IMR-90 (cell line): ENCODE measurements at regions not wholly inside any gene's neighbourhood (a gene's known extent, or its start where the extent isn't known, plus 50 kb on each side); places are given as distances from the start of the nearest gene placed in this dataset.

Source experiments
- ATAC-seq: fragments of 200-7000 bp; cut with Tn5 transposase; 2 replicates; pipeline ENCODE4 v1.9.1; 2020; ENCODE audit warnings: low read depth, mild to moderate bottlenecking, moderate library complexity
- BruUV-seq: library from RNA; stranded (reverse); fragments of 400-500 nt; replicated peaks from 2 replicates; lab custom pipeline; 2021; lab: Mats Ljungman, UMichigan
- CTCF ChIA-PET: fragments of 300-600 bp; formaldehyde crosslinking; extraction: SDS; loops from one replicate; lab custom pipeline; 2021; ENCODE audit warnings: antibody characterized with exemption; lab: Yijun Ruan, JAX
- POLR2A ChIA-PET: fragments of 300-600 bp; sonication (Branson Sonifier 250); formaldehyde crosslinking; loops from one replicate; lab custom pipeline; 2022; ENCODE audit warnings: antibody characterized with exemption; ENCODE audit not compliant: unreplicated experiment; lab: Charles Lee
- DNase-seq: peaks from one replicate; pipeline ENCODE4 v3.0.0; 2013
- H2AFZ ChIP-seq: replicated peaks from 2 replicates; pipeline ENCODE3; 2013; ENCODE audit warnings: low read length, mild to moderate bottlenecking; ENCODE audit not compliant: poor library complexity
- H2AK5ac ChIP-seq: 2 replicates; pipeline ENCODE4 v1.6.1; 2013; ENCODE audit warnings: low read depth, low read length, inconsistent platforms
- H2AK9ac ChIP-seq: replicated peaks from 2 replicates; pipeline ENCODE3; 2013; ENCODE audit warnings: mild to moderate bottlenecking, low read depth, low read length, moderate library complexity; ENCODE audit not compliant: poor library complexity
- H2BK120ac ChIP-seq: 2 replicates; pipeline ENCODE4 v1.6.1; 2013; ENCODE audit warnings: low read depth, low read length, inconsistent platforms
- H2BK15ac ChIP-seq: 3 replicates; pipeline ENCODE4 v1.6.1; 2013; ENCODE audit warnings: low read depth, low read length, inconsistent platforms
- H2BK20ac ChIP-seq: 2 replicates; pipeline ENCODE4 v1.6.1; 2013; ENCODE audit warnings: low read depth, mild to moderate bottlenecking, inconsistent platforms, low read length, moderate library complexity
- H2BK5ac ChIP-seq: 2 replicates; pipeline ENCODE4 v1.6.1; 2013; ENCODE audit warnings: mild to moderate bottlenecking, low read depth, low read length, inconsistent platforms; ENCODE audit not compliant: poor library complexity, severe bottlenecking
- H3K14ac ChIP-seq: replicated peaks from 2 replicates; pipeline ENCODE4 v1.6.1; 2013; ENCODE audit warnings: low read depth, low read length, inconsistent platforms
- H3K18ac ChIP-seq: 2 replicates; pipeline ENCODE4 v1.6.1; 2013; ENCODE audit warnings: low read depth, low read length, control low read depth
- H3K23ac ChIP-seq: 2 replicates; pipeline ENCODE4 v1.6.1; 2013; ENCODE audit warnings: low read depth, low read length, inconsistent platforms
- H3K27ac ChIP-seq: 2 replicates; pipeline ENCODE4 v1.5.1; 2013; ENCODE audit warnings: mild to moderate bottlenecking, control low read depth, low read length; ENCODE audit not compliant: insufficient read depth
- H3K27me3 ChIP-seq: 2 replicates; pipeline ENCODE4 v1.6.1; 2013; ENCODE audit warnings: low read length; ENCODE audit not compliant: control insufficient read depth, insufficient read depth
- H3K36me3 ChIP-seq: 2 replicates; pipeline ENCODE4 v1.6.1; 2013; ENCODE audit warnings: low read length, mixed read lengths; ENCODE audit not compliant: control insufficient read depth, insufficient read depth
- H3K4ac ChIP-seq: 2 replicates; pipeline ENCODE4 v1.6.1; 2013; ENCODE audit warnings: low read depth, low read length, inconsistent platforms
- H3K4me1 ChIP-seq: 2 replicates; pipeline ENCODE4 v1.6.1; 2013; ENCODE audit warnings: low read length, mixed read lengths; ENCODE audit not compliant: control insufficient read depth, insufficient read depth
- H3K4me2 ChIP-seq: 2 replicates; pipeline ENCODE4 v1.6.1; 2013; ENCODE audit warnings: low read depth, mild to moderate bottlenecking, control low read depth, low read length, moderate library complexity
- H3K4me3 ChIP-seq: 2 replicates; pipeline ENCODE4 v1.5.1; 2013; ENCODE audit warnings: low read depth, mild to moderate bottlenecking, control low read depth, low read length, moderate library complexity; ENCODE audit not compliant: insufficient read depth
- H3K56ac ChIP-seq: 2 replicates; pipeline ENCODE4 v1.6.1; 2013; ENCODE audit warnings: low read length, inconsistent platforms; ENCODE audit not compliant: insufficient read depth; ENCODE audit errors: extremely low read depth
- H3K79me1 ChIP-seq, 2 experiments: 2 replicates each; pipeline ENCODE4 v1.6.1; 2013; ENCODE audit warnings: low read length in 2 of 2, inconsistent platforms in 1 of 2, low read depth in 1 of 2
- H3K9ac ChIP-seq: 2 replicates; pipeline ENCODE4 v1.6.1; 2013; ENCODE audit warnings: low read depth, low read length, control low read depth
- H3K9me1 ChIP-seq: 2 replicates; pipeline ENCODE4 v1.6.1; 2013; ENCODE audit warnings: low read length, inconsistent platforms; ENCODE audit not compliant: insufficient read depth
- H3K9me3 ChIP-seq: 2 replicates; pipeline ENCODE4 v1.6.1; 2013; ENCODE audit warnings: low read length; ENCODE audit not compliant: control insufficient read depth, insufficient read depth
- H4K20me1 ChIP-seq: 2 replicates; pipeline ENCODE4 v1.6.1; 2013; ENCODE audit warnings: low read length, inconsistent platforms; ENCODE audit not compliant: insufficient read depth
- H4K5ac ChIP-seq: 2 replicates; pipeline ENCODE4 v1.6.1; 2013; ENCODE audit warnings: mild to moderate bottlenecking, low read depth, low read length, control low read depth
- H4K8ac ChIP-seq, 2 experiments: 2 replicates each; pipeline ENCODE4 v1.6.1; 2013; ENCODE audit warnings: low read depth in 2 of 2, low read length in 2 of 2, control low read depth in 1 of 2, inconsistent platforms in 1 of 2
- H4K91ac ChIP-seq: 2 replicates; pipeline ENCODE4 v1.6.1; 2013; ENCODE audit warnings: low read depth, low read length, inconsistent platforms; ENCODE audit not compliant: insufficient read depth
- CEBPB ChIP-seq: IDR thresholded peaks from 2 replicates; pipeline ENCODE4 v1.6.1; 2012; ENCODE audit warnings: low read depth, low read length, improper control_type of control experiment
- FOS ChIP-seq: fragments of 150-350 bp; IDR thresholded peaks from 2 replicates; pipeline ENCODE4 v1.6.1; 2016; ENCODE audit warnings: low read depth, low read length
- MXI1 ChIP-seq: IDR thresholded peaks from 2 replicates; pipeline ENCODE4 v1.6.1; 2012; ENCODE audit warnings: low read depth, mild to moderate bottlenecking, low read length, moderate library complexity, borderline replicate concordance
- RCOR1 ChIP-seq: IDR thresholded peaks from 2 replicates; pipeline ENCODE4 v1.6.1; 2012; ENCODE audit warnings: mild to moderate bottlenecking, low read length, improper control_type of control experiment; ENCODE audit not compliant: insufficient replicate concordance
- WGBS, 2 experiments: methylation state at CpG; one replicate each; pipeline versions ENCODE4 v1.1.5 to v1.1.7; 2013; ENCODE audit warnings: missing lambda C conversion rate in 2 of 2; ENCODE audit not compliant: insufficient read length in 1 of 2; ENCODE audit errors: extremely low coverage in 2 of 2; 5-methylcytosine and 5-hydroxymethylcytosine counted together
- dilution Hi-C: fragments of 300-500 bp; cut with HindIII; formaldehyde crosslinking; loops from one replicate; pipeline ENCODE4 v1.14.3; 2018; ENCODE audit warnings: low sequenced_read_pairs; ENCODE audit not compliant: unreplicated experiment
- in situ Hi-C: fragments of 300-500 bp; cut with MboI; formaldehyde crosslinking; loops from 3 replicates; pipeline ENCODE4 v1.14.3; 2019; ENCODE audit warnings: low sequenced_read_pairs, inconsistent platforms, mixed read lengths
- intact Hi-C: fragments of 100-400 bp; cut with micrococcal nuclease; formaldehyde crosslinking; loops from 2 replicates; pipeline ENCODE4 v1.10.0; 2022

GRCh38 chr1:228979325-228979699 is 244.0 kb downstream of the RHOU start:
- Histone ChIP-seq H3K27me3 (no peaks in the 10 kb centered on the region), H3K9me1 (0 out of 2 replicates have a peak, but pooled peaks cover 6% of the 10 kb centered on the region), H2AFZ (no peak overlapping the region), H3K23ac (no peak overlapping the region), H2BK120ac (no peak overlapping the region), H3K14ac (no peak overlapping the region), H3K4ac (no peak overlapping the region), H4K8ac (no peak overlapping the region), H2AK9ac (no peak overlapping the region), H4K91ac (no peak overlapping the region), H3K36me3 (no peaks in the 10 kb centered on the region), H3K4me2 (no peak overlapping the region), H3K9ac (no peak overlapping the region), H2BK15ac (no peak overlapping the region), H3K27ac (no peak overlapping the region), H3K4me1 (peaks cover 8% of the 10 kb centered on the region; the same call in 1 of the 2 replicates), H4K20me1 (no peaks in the 10 kb centered on the region), H3K9me3 (no peaks in the 10 kb centered on the region), H3K18ac (no peak overlapping the region), H3K79me1 (no peaks in the 10 kb centered on the region), H4K5ac (no peak overlapping the region), H3K4me3 (no peak overlapping the region), H2BK20ac (no peak overlapping the region), H3K56ac (no peak overlapping the region), H2BK5ac (no peak overlapping the region), H2AK5ac (no peak overlapping the region)
- POLR2A ChIA-PET, result no interaction called here
- WGBS, 2 experiments, result 95% methylated on average over 4 of the region's 7 CpGs; no CpG with 5 or more reads in 1 of the 2 experiments
- dilution Hi-C loops (no loop called here), in situ Hi-C loops (no loop called here), intact Hi-C loops (no loop called here)
- TF ChIP-seq CEBPB (no peak), MXI1 (no peak), FOS (no peak), RCOR1 (no peak)
- ATAC-seq, result no peak
- no peak for DNase-seq
- CTCF ChIA-PET, result interaction anchor here (1.0 kb wide), 1 partner anchor 245 kb away, joined by 3 read pairs; no protein-coding TSS in a partner anchor
- no TSS peak for BruUV-seq
